ENCODE measurements at regions not wholly inside any gene's neighbourhood (a gene's known extent, or its start where the extent isn't known, plus 50 kb on each side); places are given as distances from the start of the nearest gene placed in this dataset.

DNA sequence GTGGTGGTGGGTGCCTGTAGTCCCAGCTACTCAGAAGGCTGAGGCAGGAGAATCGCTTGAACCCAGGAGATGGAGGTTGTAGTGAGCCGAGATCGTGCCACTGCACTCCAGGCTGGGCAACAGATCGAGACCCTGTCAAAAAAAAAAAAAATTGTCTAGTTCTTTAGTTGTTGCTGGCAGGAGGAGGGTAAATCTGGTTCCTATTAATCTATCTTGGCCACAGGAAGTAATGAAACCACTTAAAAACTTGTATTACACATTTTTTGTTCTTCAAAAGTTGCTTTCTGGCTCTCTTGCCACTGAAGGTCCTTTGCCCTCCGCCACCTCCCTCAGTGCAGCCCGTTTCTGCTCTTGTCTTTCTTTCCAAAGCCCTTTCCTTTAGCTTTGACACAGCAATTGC, 102.9 kb upstream of the ARSJ start:
- Histone ChIP-seq H3K27me3 (no peaks in the 10 kb centered on the region), H3K9me2 (replicated peaks; ENCODE audit: insufficient read depth) (no peaks in the 10 kb centered on the region), H3K9me3 (ENCODE audit: low read depth) (no peaks in the 10 kb centered on the region), H3K4me3 (no peak overlapping the region), H3K4me2 (no peak overlapping the region), H3K79me2 (no peaks in the 10 kb centered on the region), H2AFZ (no peak overlapping the region), H3K36me3 (replicated peaks; ENCODE audit: insufficient read depth, low read depth) (no peaks in the 10 kb centered on the region), H3K4me1 (ENCODE audit: insufficient read depth) (no peaks in the 10 kb centered on the region), H4K20me1 (ENCODE audit: insufficient read depth, poor library complexity, severe bottlenecking) (no peaks in the 10 kb centered on the region), H3K27ac (no peak overlapping the region)
- DNase-seq (ENCODE audit: low spot score), result no peak
- no peak for TF ChIP-seq EZH2phosphoT487 (IDR thresholded peaks at IDR 0.05; ENCODE audit: low read depth, severe bottlenecking, unreplicated experiment)
- WGBS (ENCODE audit: low lambda C conversion rate, missing lambda C conversion rate), result 85% methylated on average over 6 of the region's 6 CpGs

DNA sequence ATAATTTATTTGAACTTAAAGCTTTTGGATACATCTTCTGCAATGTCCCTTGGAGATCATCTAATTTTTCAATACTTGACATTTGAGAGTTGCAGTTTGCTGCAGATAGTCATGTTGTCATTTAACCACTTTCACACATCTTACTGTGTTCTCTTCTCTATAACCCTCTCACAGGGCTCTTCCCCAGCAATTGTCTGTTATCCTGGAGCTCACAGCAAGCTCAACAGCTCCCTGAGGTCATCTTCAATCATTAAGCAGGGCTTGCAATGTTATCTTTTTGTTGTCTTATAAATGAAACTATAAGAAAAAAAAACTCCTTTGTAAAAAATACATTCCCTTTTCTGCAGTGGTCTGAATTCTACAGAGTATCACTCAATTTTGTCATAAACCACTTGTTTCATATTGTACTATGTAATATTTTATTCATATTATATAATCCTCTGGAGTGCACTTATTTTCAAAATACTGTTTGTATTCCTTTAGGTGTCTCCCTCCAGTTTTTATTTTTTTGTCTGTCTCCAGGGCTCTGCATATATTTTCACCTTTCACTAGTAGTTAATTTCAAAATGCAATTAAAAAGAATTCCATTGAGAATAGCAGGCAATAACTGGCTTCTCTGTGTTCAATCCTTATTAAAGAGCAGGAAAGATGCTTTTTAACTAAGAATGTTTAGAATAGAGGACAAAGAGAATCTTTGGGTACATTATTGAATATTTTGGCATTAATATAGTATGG, 106.3 kb upstream of the ARSJ start:
- H3K4me1 ChIP-seq (ENCODE audit: insufficient read depth), result no peaks in the 10 kb centered on the region
- H3K27ac ChIP-seq, result no peak overlapping the region
- no peaks in the 10 kb centered on the region for H4K20me1 ChIP-seq (ENCODE audit: insufficient read depth, poor library complexity, severe bottlenecking)
- no peaks in the 10 kb centered on the region for H3K9me3 ChIP-seq (ENCODE audit: low read depth)
- no peaks in the 10 kb centered on the region for H3K9me2 ChIP-seq (replicated peaks; ENCODE audit: insufficient read depth)
- no peak overlapping the region for H3K4me3 ChIP-seq
- H3K36me3 ChIP-seq (replicated peaks; ENCODE audit: insufficient read depth, low read depth), result no peaks in the 10 kb centered on the region
- TF ChIP-seq, protein P1, sequence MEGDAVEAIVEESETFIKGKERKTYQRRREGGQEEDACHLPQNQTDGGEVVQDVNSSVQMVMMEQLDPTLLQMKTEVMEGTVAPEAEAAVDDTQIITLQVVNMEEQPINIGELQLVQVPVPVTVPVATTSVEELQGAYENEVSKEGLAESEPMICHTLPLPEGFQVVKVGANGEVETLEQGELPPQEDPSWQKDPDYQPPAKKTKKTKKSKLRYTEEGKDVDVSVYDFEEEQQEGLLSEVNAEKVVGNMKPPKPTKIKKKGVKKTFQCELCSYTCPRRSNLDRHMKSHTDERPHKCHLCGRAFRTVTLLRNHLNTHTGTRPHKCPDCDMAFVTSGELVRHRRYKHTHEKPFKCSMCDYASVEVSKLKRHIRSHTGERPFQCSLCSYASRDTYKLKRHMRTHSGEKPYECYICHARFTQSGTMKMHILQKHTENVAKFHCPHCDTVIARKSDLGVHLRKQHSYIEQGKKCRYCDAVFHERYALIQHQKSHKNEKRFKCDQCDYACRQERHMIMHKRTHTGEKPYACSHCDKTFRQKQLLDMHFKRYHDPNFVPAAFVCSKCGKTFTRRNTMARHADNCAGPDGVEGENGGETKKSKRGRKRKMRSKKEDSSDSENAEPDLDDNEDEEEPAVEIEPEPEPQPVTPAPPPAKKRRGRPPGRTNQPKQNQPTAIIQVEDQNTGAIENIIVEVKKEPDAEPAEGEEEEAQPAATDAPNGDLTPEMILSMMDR (IDR thresholded peaks at IDR 0.05; ENCODE audit: poor library complexity), result no peak
- no peak for TF ChIP-seq EZH2 (IDR thresholded peaks at IDR 0.05; ENCODE audit: borderline replicate concordance)
- no peak for TF ChIP-seq EZH2phosphoT487 (IDR thresholded peaks at IDR 0.05; ENCODE audit: low read depth, severe bottlenecking, unreplicated experiment)
- H3K27me3 ChIP-seq, result no peaks in the 10 kb centered on the region
- no peaks in the 10 kb centered on the region for H3K79me2 ChIP-seq
- H2AFZ ChIP-seq, result no peak overlapping the region
- no peak for DNase-seq (ENCODE audit: low spot score)
- H3K4me2 ChIP-seq, result no peak overlapping the region

DNA sequence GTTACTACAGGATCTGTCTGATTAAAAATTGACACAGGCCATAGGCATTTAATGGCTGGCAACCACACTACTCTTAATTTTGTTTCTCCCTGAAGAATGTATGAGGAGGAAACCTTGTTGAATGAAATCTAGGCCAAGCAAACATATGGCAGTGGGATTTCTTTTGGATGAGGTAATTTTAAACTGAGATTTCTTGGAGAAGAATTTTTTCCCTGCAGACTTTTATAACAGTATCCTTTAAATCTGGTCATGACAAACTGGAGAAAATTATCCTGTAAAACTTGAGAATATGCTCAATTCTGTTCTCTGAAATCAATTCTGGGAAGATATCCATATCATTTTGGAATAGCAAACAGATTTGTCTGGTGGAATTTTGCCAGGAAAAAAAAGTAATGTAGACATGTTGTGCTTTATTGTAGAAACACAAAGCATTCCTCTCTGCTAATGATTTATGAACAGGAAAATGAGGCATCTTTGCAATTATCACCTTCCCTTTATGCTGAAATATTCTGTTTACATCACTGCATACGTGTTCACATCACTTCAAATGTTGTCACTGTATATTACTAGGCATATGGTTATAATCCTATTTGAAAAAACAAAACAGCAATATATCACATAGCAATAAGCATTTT, 108.3 kb upstream of the ARSJ start:
- Histone ChIP-seq H4K20me1 (ENCODE audit: insufficient read depth, poor library complexity, severe bottlenecking) (no peaks in the 10 kb centered on the region), H3K9me3 (ENCODE audit: low read depth) (no peaks in the 10 kb centered on the region), H3K4me1 (ENCODE audit: insufficient read depth) (no peaks in the 10 kb centered on the region), H3K27ac (no peak overlapping the region), H3K9me2 (replicated peaks; ENCODE audit: insufficient read depth) (no peaks in the 10 kb centered on the region), H3K4me2 (no peak overlapping the region), H2AFZ (no peak overlapping the region), H3K79me2 (no peaks in the 10 kb centered on the region), H3K27me3 (no peaks in the 10 kb centered on the region), H3K4me3 (no peak overlapping the region), H3K36me3 (replicated peaks; ENCODE audit: insufficient read depth, low read depth) (no peaks in the 10 kb centered on the region)
- WGBS (ENCODE audit: low lambda C conversion rate, missing lambda C conversion rate), result 40% methylated on average over 1 of the region's 1 CpG
- DNase-seq (ENCODE audit: low spot score), result no peak
- TF ChIP-seq, protein P1 (IDR thresholded peaks at IDR 0.05; ENCODE audit: poor library complexity), result no peak

DNA sequence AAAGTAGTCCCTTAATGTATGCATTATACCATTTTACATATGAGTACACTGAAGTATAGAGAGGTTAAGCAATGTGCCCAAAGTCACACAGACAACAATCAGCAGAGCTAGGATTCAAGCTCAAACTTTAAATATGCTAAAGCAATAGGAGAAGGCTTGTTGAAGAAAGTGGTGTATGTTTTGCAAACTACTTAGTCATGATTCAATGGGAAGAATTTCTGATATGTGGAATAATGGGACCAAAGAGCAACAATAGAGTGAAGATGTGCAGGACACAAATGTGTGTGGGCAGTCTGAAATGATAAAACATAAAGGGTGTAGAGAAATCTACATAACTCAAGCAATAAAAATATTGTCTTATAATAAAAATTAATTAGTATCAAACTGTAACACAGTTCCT, 109.0 kb upstream of the ARSJ start:
- H3K9me3 ChIP-seq (ENCODE audit: low read depth), result no peaks in the 10 kb centered on the region
- H3K36me3 ChIP-seq (replicated peaks; ENCODE audit: insufficient read depth, low read depth), result no peaks in the 10 kb centered on the region
- H3K27ac ChIP-seq, result no peak overlapping the region
- no peak overlapping the region for H2AFZ ChIP-seq
- H3K9me2 ChIP-seq (replicated peaks; ENCODE audit: insufficient read depth), result no peaks in the 10 kb centered on the region
- H4K20me1 ChIP-seq (ENCODE audit: insufficient read depth, poor library complexity, severe bottlenecking), result no peaks in the 10 kb centered on the region
- no peak for DNase-seq (ENCODE audit: low spot score)
- H3K4me3 ChIP-seq, result no peak overlapping the region
- H3K27me3 ChIP-seq, result no peaks in the 10 kb centered on the region
- H3K4me2 ChIP-seq, result no peak overlapping the region
- TF ChIP-seq, protein P1 (IDR thresholded peaks at IDR 0.05; ENCODE audit: poor library complexity), result no peak
- TF ChIP-seq EZH2 (IDR thresholded peaks at IDR 0.05; ENCODE audit: borderline replicate concordance) (no peak), EZH2phosphoT487 (IDR thresholded peaks at IDR 0.05; ENCODE audit: low read depth, severe bottlenecking, unreplicated experiment) (no peak)
- no peaks in the 10 kb centered on the region for H3K4me1 ChIP-seq (ENCODE audit: insufficient read depth)
- no peaks in the 10 kb centered on the region for H3K79me2 ChIP-seq

All from hepatocyte (in vitro differentiated cells).